Naive thymus-derived CD4-positive, alpha-beta T cell (primary cell): ENCODE measurements at regions not wholly inside any gene's neighbourhood (a gene's known extent, or its start where the extent isn't known, plus 50 kb on each side); places are given as distances from the start of the nearest gene placed in this dataset.

Source experiments
- ATAC-seq: fragments of 150-1000 bp; cut with Tn5 transposase; 2 replicates; pipeline ENCODE4 v1.10.0; 2021; ENCODE audit warnings: mild to moderate bottlenecking, moderate library complexity
- CTCF ChIA-PET: fragments of 350-600 bp; sonication (Branson Sonifier 250); formaldehyde crosslinking; loops from one replicate; lab custom pipeline; 2021; ENCODE audit warnings: antibody characterized with exemption; lab: Charles Lee
- POLR2A ChIA-PET: fragments of 350-600 bp; sonication (Branson Sonifier 250); formaldehyde crosslinking; loops from one replicate; lab custom pipeline; 2021; ENCODE audit warnings: antibody characterized with exemption, inconsistent platforms; lab: Charles Lee
- DNase-seq, 9 donors: peaks; one replicate each; pipeline versions ENCODE4 v3.0.0 to v3.0.0-alpha.2; 2020 to 2022; ENCODE audit warnings: mixed read lengths in 1 of 9
- H3K27ac ChIP-seq: one replicate; pipeline ENCODE4 v1.7.0; 2013; ENCODE audit warnings: mild to moderate bottlenecking, low read depth, low read length, moderate library complexity
- H3K27me3 ChIP-seq, 2 donors: one replicate each; pipeline ENCODE4 v1.7.0; 2013; ENCODE audit warnings: low read length in 2 of 2, mild to moderate bottlenecking in 2 of 2, moderate library complexity in 2 of 2; ENCODE audit not compliant: control insufficient read depth in 2 of 2, insufficient read depth in 2 of 2
- H3K36me3 ChIP-seq, 3 experiments: 1 replicate in 2 of 3; 2 replicates in 1 of 3; pipeline ENCODE4 v1.7.0; 2013; ENCODE audit warnings: low read length in 3 of 3, mild to moderate bottlenecking in 3 of 3, moderate library complexity in 1 of 3; ENCODE audit not compliant: insufficient read depth in 3 of 3, control insufficient read depth in 2 of 3
- H3K4me1 ChIP-seq, 2 donors: one replicate each; pipeline ENCODE4 v1.7.0; 2013; ENCODE audit warnings: low read length in 2 of 2, mild to moderate bottlenecking in 2 of 2, moderate library complexity in 1 of 2; ENCODE audit not compliant: control insufficient read depth in 2 of 2, insufficient read depth in 2 of 2
- H3K4me3 ChIP-seq: 2 replicates; pipeline ENCODE4 v1.7.0; 2013; ENCODE audit warnings: mild to moderate bottlenecking, low read length
- H3K9me3 ChIP-seq, 3 experiments: 1 replicate in 2 of 3; 2 replicates in 1 of 3; pipeline ENCODE4 v1.7.0; 2013; ENCODE audit warnings: low read length in 3 of 3; ENCODE audit not compliant: control insufficient read depth in 2 of 3
- H3K27ac Mint-ChIP-seq, 9 donors: one replicate each; pipeline ENCODE4 v1.8.0; 2020 to 2022; ENCODE audit warnings: mixed read lengths in 9 of 9, mild to moderate bottlenecking in 8 of 9, moderate library complexity in 5 of 9, inconsistent platforms in 2 of 9
- H3K27me3 Mint-ChIP-seq, 5 donors: one replicate each; pipeline ENCODE4 v1.8.0; 2021 to 2022; ENCODE audit warnings: mixed read lengths in 5 of 5, mild to moderate bottlenecking in 1 of 5
- H3K36me3 Mint-ChIP-seq, 5 donors: one replicate each; pipeline ENCODE4 v1.8.0; 2020 to 2022; ENCODE audit warnings: mixed read lengths in 5 of 5, mild to moderate bottlenecking in 3 of 5, inconsistent platforms in 1 of 5
- H3K4me1 Mint-ChIP-seq, 7 donors: one replicate each; pipeline ENCODE4 v1.8.0; 2020 to 2022; ENCODE audit warnings: mixed read lengths in 7 of 7, mild to moderate bottlenecking in 3 of 7, inconsistent platforms in 1 of 7
- H3K4me3 Mint-ChIP-seq, 10 donors: one replicate each; pipeline ENCODE4 v1.8.0; 2020 to 2022; ENCODE audit warnings: mild to moderate bottlenecking in 10 of 10, mixed read lengths in 10 of 10, moderate library complexity in 6 of 10, inconsistent platforms in 2 of 10
- H3K9me3 Mint-ChIP-seq, 11 donors: one replicate each; pipeline ENCODE4 v1.8.0; 2020 to 2022; ENCODE audit warnings: mixed read lengths in 11 of 11, mild to moderate bottlenecking in 4 of 11, inconsistent platforms in 1 of 11, moderate library complexity in 1 of 11
- intact Hi-C, 2 donors: fragments of 100-400 bp; cut with micrococcal nuclease; formaldehyde crosslinking; loops; one replicate each; pipeline ENCODE4 v1.15.1; 2023

DNA sequence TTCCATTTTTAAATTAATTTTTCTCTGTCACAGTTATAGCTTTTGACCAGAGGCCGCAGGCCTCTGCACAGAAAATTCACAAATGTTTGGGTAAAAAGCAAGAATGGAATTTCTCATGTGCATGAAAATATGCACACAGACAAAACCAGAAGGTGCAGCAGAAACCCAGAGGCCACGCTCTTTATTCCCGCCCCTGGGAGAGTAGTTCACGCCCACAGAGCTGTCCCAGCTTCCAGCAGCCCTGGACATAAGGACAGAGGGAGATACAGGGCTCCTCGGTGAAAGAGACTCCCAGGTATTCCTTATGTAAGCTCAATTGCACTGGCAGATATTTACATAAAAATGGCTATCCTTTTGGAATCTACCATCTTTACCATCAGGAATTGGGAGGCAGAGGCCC lies 245.2 kb upstream of the NFE2L3 start:
- Mint-ChIP-seq H3K4me1 (peaks cover 0 to 5% (median 0%) of the 10 kb centered on the region in 7 donors), H3K4me3 (no peak overlapping the region), H3K27me3 (peaks cover 0 to 11% (median 3%) of the 10 kb centered on the region in 5 donors), H3K27ac (no peak overlapping the region), H3K36me3 (peaks cover 0 to 3% (median 0%) of the 10 kb centered on the region in 5 donors), H3K9me3 (no peaks in the 10 kb centered on the region)
- ATAC-seq (no peak), DNase-seq (no peak)
- Histone ChIP-seq H3K4me1 (no peaks in the 10 kb centered on the region), H3K4me3 (no peak overlapping the region), H3K9me3 (no peaks in the 10 kb centered on the region), H3K27me3 (no peaks in the 10 kb centered on the region), H3K27ac (no peak overlapping the region), H3K36me3 (no peaks in the 10 kb centered on the region)
- intact Hi-C loops: no loop called here
- ChIA-PET POLR2A (no interaction called here), CTCF (interaction anchor here (0.5 to 1.3 kb wide), 3 partner anchors 12 to 290 kb away, joined by 3 to 5 read pairs (median 3); no protein-coding TSS in a partner anchor)

DNA sequence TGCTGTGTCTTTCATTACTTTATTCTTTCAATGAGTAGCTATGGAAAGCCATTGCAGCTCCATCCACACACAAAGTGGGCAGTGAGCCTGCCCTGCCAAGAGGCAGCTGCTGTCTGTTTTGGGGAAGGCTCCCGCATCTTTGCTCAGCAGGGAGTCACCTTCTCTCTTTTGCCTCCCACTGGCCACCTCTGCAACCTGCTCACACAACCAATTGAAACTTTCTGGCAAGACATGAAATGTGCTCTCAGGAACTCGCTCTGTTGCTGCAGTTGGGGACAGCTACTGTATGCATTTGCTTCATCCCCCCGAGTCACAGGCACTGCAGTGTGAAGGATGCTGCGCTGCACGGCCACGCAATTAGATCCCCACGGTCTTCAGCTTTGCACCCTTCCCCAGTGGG lies 244.8 kb upstream of the NFE2L3 start:
- Mint-ChIP-seq H3K4me3 (no peak overlapping the region), H3K36me3 (peaks cover 0 to 3% (median 0%) of the 10 kb centered on the region in 5 donors), H3K27ac (no peak overlapping the region), H3K9me3 (no peaks in the 10 kb centered on the region), H3K4me1 (peaks cover 0 to 5% (median 0%) of the 10 kb centered on the region in 7 donors), H3K27me3 (peaks cover 0 to 11% (median 3%) of the 10 kb centered on the region in 5 donors)
- CTCF ChIA-PET: interaction anchor here (0.5 to 1.3 kb wide), 3 partner anchors 12 to 290 kb away, joined by 3 to 5 read pairs (median 3); no protein-coding TSS in a partner anchor
- ATAC-seq (no peak), DNase-seq (no peak)
- Histone ChIP-seq H3K9me3 (no peaks in the 10 kb centered on the region), H3K4me1 (no peaks in the 10 kb centered on the region), H3K27ac (no peak overlapping the region), H3K27me3 (no peaks in the 10 kb centered on the region), H3K4me3 (no peak overlapping the region), H3K36me3 (no peaks in the 10 kb centered on the region)
- intact Hi-C loops: no loop called here
- POLR2A ChIA-PET: no interaction called here

DNA sequence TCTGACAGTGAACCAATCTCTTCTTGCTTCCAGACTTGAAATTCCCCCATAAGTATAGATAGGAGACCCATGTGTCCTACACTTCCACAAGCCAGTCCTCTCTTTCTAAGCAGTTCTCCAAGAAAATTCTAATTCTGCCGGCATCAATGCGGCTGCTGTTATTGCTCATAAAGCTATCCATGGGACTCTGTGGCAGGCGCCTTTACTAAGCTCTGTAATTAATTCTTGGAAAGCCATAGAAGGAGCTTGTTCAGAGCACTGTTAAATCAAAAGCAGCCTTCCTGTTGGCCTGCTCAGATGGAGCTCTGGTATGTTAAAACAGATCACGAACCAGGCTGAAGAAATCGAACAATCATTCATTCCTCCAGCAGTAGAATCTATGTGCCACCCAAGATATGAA lies 244.3 kb upstream of the NFE2L3 start:
- intact Hi-C loops: no loop called here
- H3K36me3 ChIP-seq: no peaks in the 10 kb centered on the region
- peaks cover 0 to 3% (median 0%) of the 10 kb centered on the region in 5 donors for H3K36me3 Mint-ChIP-seq
- H3K27me3 Mint-ChIP-seq: peaks cover 0 to 11% (median 3%) of the 10 kb centered on the region in 5 donors
- no peaks in the 10 kb centered on the region for H3K4me1 ChIP-seq
- no peak overlapping the region for H3K27ac ChIP-seq
- H3K27me3 ChIP-seq: no peaks in the 10 kb centered on the region
- no peaks in the 10 kb centered on the region for H3K9me3 Mint-ChIP-seq
- ChIA-PET POLR2A (no interaction called here), CTCF (interaction anchor here (0.8 to 1.3 kb wide), 2 partner anchors 11 to 13 kb away, joined by 4 to 5 read pairs; no protein-coding TSS in a partner anchor)
- DNase-seq (no peak), ATAC-seq (no peak)
- no peak overlapping the region for H3K4me3 ChIP-seq
- no peak overlapping the region for H3K4me3 Mint-ChIP-seq
- peaks cover 0 to 5% (median 0%) of the 10 kb centered on the region in 7 donors for H3K4me1 Mint-ChIP-seq
- H3K9me3 ChIP-seq: no peaks in the 10 kb centered on the region
- H3K27ac Mint-ChIP-seq: no peak overlapping the region

DNA sequence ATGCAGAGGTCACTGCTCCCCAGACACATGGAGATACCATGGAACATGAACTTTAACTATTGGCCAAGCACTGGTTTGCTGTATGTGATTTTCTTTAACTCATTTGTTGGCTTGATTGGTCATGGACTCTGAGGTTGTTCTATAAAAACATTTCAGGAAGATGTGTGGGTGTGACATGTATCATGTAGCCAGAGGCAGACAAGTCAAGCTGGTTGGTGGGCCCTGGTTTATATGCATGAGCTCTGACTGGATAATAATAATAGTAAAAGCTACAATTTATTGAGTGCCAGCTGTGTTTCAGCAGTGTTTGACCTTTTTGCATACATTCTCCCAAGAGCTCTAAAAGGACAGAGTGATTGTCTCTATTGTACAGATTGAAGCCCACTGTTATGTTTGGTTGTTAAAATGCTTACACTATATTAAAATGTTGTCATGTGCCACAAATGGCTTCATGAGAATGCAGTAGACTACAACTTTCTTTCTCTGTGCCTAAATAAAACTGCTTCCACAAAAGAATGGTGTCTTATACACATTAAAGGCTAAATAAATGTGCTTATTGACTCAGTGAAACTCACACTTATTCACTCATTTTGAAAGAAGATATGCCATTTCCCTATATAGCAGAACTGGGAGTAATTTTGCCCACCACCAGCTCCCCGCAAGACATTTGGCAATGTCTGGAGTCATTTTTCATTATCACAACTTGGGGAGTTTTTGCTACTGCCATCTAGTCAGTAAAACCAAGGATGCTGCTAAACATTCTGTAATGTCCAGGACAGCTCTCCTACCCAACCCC lies 243.6 kb upstream of the NFE2L3 start:
- Histone ChIP-seq H3K36me3 (no peaks in the 10 kb centered on the region), H3K4me3 (no peak overlapping the region), H3K9me3 (no peaks in the 10 kb centered on the region), H3K4me1 (no peaks in the 10 kb centered on the region), H3K27ac (no peak overlapping the region), H3K27me3 (no peaks in the 10 kb centered on the region)
- peaks cover 0 to 6% (median 0%) of the 10 kb centered on the region in 7 donors for H3K4me1 Mint-ChIP-seq
- intact Hi-C loops: no loop called here
- no peaks in the 10 kb centered on the region for H3K9me3 Mint-ChIP-seq
- no peak overlapping the region for H3K27ac Mint-ChIP-seq
- no peak for DNase-seq
- CTCF ChIA-PET: interaction anchor here (0.8 to 1.1 kb wide), 4 partner anchors 11 to 45 kb away, joined by 3 to 5 read pairs (median 4); no protein-coding TSS in a partner anchor
- no peak for ATAC-seq
- H3K36me3 Mint-ChIP-seq: peaks cover 0 to 3% (median 0%) of the 10 kb centered on the region in 5 donors
- peaks cover 0 to 11% (median 3%) of the 10 kb centered on the region in 5 donors for H3K27me3 Mint-ChIP-seq
- POLR2A ChIA-PET: no interaction called here
- H3K4me3 Mint-ChIP-seq: no peak overlapping the region

DNA sequence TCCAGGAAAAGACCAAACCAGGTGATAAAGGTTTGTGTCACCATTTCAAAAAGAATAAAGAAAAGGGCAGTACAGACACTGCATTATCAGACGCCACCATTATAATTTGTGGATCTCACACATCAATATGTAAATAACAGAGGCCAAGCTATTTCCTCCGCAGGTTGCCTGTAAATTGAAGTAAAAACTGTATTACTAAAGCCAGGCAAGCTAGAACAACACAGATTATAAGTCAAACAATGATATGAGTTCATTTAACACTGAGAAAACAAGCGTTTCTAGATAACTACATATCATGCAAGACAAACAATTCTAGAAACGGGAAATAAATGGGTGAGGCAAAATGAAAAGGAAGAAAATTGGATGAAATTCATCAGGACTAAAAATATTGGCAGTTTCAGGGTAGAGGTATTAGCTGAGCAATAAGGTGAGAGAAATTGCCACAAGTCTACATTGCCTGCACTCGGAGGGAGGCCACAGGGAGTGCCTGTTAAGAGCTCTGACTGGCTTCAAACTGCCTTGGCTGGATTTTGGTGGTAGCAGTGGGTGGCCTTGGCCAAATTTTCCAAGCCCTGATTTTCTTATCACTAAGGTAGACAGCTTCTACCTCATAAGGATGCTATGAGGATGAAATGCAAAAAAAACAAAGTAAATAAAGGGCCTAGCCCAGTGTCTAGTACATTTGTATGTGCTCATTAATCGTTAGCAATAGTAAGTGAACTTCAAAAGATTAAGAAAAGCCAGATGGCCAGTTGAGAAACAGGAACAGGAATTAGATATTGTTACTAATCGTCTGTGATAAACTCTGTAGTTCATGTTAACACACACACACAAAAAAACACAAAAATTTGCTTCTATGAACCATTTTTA lies 240.0 kb upstream of the NFE2L3 start:
- Mint-ChIP-seq H3K36me3 (no peaks in the 10 kb centered on the region), H3K27me3 (peaks cover 0 to 17% (median 10%) of the 10 kb centered on the region in 5 donors)
- CTCF ChIA-PET: interaction anchor here (0.6 to 0.7 kb wide), 2 partner anchors 53 to 155 kb away, joined by 3 to 4 read pairs; no protein-coding TSS in a partner anchor

DNA sequence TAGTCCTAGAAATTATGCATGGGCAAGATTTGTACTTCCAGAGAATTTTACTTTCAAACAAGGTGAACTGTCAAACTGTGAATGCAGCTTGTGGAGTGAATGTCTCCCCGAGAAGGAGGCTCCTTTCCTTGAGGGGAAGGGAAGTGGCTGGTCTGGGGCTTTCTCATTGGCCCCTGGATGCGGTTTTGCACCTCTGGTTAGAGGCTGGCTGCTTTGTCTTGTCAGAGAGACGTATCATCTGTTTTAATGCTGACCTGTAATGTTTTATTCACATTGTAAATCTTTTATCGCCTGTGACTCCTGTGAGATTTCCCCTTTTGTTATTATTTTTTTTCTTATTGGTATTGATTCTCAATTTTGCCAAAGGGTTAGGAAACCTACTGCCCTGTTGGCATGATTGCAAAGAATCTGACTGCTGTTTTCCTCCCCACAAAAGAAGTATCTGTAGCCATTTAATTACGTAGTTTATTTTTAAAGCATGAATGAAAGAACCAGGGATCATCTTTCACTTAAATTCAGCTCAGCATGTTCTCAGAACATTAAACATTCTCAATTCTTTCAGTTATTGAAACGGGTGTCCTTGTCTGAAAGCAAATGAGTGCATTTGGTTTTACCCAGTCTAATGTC lies 238.3 kb upstream of the NFE2L3 start:
- ChIA-PET CTCF (interaction anchor here (0.8 kb wide), 1 partner anchor 20 kb away, joined by 4 read pairs; no protein-coding TSS in a partner anchor), POLR2A (no interaction called here)
- intact Hi-C loops: no loop called here
- Mint-ChIP-seq H3K4me1 (peaks cover 0 to 2% (median 0%) of the 10 kb centered on the region in 7 donors), H3K27me3 (peaks cover 2 to 22% (median 17%) of the 10 kb centered on the region in 5 donors), H3K36me3 (peaks cover 0 to 5% (median 0%) of the 10 kb centered on the region in 5 donors), H3K4me3 (no peak overlapping the region), H3K27ac (no peak overlapping the region), H3K9me3 (peaks cover 2 to 16% (median 11%) of the 10 kb centered on the region in 11 donors)
- Histone ChIP-seq H3K27ac (no peak overlapping the region), H3K4me1 (no peaks in the 10 kb centered on the region), H3K9me3 (peaks cover 0 to 5% (median 0%) of the 10 kb centered on the region in 3 experiments), H3K4me3 (no peak overlapping the region), H3K27me3 (no peaks in the 10 kb centered on the region), H3K36me3 (no peaks in the 10 kb centered on the region)
- no peak for ATAC-seq
- DNase-seq: no peak

More for the DNA sequence above, 240.0 kb upstream of the NFE2L3 start:
- DNase-seq (no peak), ATAC-seq (no peak)
- Mint-ChIP-seq H3K9me3 (peaks cover 0 to 3% (median 0%) of the 10 kb centered on the region in 11 donors), H3K4me1 (peaks cover 0 to 2% (median 0%) of the 10 kb centered on the region in 7 donors), H3K27ac (no peak overlapping the region), H3K4me3 (no peak overlapping the region)
- POLR2A ChIA-PET: no interaction called here
- intact Hi-C loops: no loop called here
- H3K27ac ChIP-seq: no peak overlapping the region
- no peaks in the 10 kb centered on the region for H3K36me3 ChIP-seq
- no peaks in the 10 kb centered on the region for H3K9me3 ChIP-seq
- H3K4me1 ChIP-seq: no peaks in the 10 kb centered on the region
- H3K27me3 ChIP-seq: no peaks in the 10 kb centered on the region
- no peak overlapping the region for H3K4me3 ChIP-seq
